NCI-H146 treated with DMSO at 0.1 percent for 48 hours (cell line): ENCODE measurements at regions not wholly inside any gene's neighbourhood (a gene's known extent, or its start where the extent isn't known, plus 50 kb on each side); places are given as distances from the start of the nearest gene placed in this dataset.
"Not testable (repeated sequence)": the region's sequence is repeated elsewhere in the genome, so short reads cannot be mapped to it uniquely, and the experiment has no call there.

Source experiments
- DNase-seq: peaks from one replicate; lab custom pipeline; 2025; ENCODE audit not compliant: unreplicated experiment; lab: John Stamatoyannopoulos, UW

- DNase-seq = no peak
Measured at GRCh38 chr9:1115370-1115769, 65.2 kb downstream of the DMRT2 start.

GRCh38 chr9:1117439-1117838 lies 67.3 kb downstream of the DMRT2 start:
- DNase-seq = no peak

GRCh38 chr9:1120500-1121165 lies 70.5 kb downstream of the DMRT2 start:
- DNase-seq = no peak

GRCh38 chr9:1125741-1126140 lies 75.6 kb downstream of the DMRT2 start:
- DNase-seq = no peak

- DNase-seq = no peak
Measured at GRCh38 chr9:1128046-1128445, 77.9 kb downstream of the DMRT2 start.

DNA sequence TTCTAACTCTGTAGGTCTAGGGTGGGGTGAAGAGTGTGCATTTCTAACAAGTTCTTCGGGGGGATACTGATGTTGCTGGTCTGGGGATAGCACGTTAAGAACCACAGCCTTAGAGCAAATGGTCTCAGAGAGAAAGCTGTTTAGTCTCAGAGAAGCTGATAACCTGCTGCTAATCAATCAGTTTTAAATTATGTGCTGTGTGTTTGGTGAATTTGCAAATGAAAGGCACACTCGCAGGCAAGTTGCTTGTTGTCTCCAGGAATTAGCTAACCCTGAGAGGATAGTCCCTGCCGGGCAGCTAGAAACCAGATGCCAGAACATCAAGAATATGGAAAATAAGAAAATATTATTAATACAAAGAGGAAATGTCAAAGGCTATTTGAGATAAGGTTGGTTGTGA lies 79.2 kb downstream of the DMRT2 start:
- DNase-seq = no peak

GRCh38 chr9:1140057-1140456 lies 89.9 kb downstream of the DMRT2 start:
- DNase-seq = no peak

DNA sequence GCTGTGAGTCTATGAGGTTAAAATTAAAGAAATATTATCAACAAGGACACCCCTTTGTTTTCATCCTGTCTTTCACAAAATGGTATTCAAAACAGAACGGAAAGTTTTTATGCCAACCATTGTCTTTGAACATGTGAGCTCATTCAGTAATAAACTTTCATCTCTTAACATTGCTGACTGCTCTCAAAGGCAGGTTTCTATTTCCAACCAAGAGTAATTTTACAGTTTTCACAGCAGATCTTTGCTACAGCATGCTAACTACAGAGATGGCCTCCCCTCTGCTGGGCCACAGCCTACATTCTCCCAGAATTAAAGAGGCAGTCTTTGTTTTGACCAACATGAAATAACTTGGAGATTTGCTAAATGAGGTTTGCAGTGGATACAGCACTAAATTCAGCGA lies 101.5 kb downstream of the DMRT2 start:
- DNase-seq = no peak

- no peak for DNase-seq
Measured at GRCh38 chr9:1152171-1152570, 102.0 kb downstream of the DMRT2 start.

DNA sequence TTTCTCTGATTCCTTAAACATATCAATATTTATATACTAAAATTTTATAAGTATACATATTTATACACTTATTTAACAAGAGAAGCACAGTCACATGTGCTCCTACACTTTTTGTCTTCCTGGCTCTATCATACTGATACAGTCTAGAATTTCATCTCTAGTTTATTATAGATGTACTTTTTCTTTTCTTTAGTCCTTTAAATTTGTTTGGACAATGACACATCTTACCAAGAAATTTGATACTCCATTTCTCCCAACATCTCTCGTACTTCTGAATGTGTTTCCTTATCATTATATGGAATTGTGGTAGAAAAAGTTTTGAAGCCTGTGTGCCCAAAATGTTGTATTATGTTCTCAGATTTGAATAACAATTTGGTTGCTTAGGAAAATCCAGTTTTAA lies 104.6 kb downstream of the DMRT2 start:
- no peak for DNase-seq

GRCh38 chr9:1155602-1156001 lies 105.4 kb downstream of the DMRT2 start:
- DNase-seq = no peak

GRCh38 chr9:1156794-1157550 lies 106.8 kb downstream of the DMRT2 start:
- DNase-seq = no peak

- no peak for DNase-seq
Measured at GRCh38 chr9:1157836-1158235, 107.7 kb downstream of the DMRT2 start.

- no peak for DNase-seq
Measured at GRCh38 chr9:1170918-1171317, 120.8 kb downstream of the DMRT2 start.

- no peak for DNase-seq
Measured at GRCh38 chr9:1171546-1171945, 121.4 kb downstream of the DMRT2 start.

GRCh38 chr9:1173211-1173610 lies 123.1 kb downstream of the DMRT2 start:
- no peak for DNase-seq

- DNase-seq = no peak
Measured at GRCh38 chr9:1173993-1174392, 123.8 kb downstream of the DMRT2 start.

- DNase-seq = no peak
Measured at GRCh38 chr9:1179366-1179765, 129.2 kb downstream of the DMRT2 start.

DNA sequence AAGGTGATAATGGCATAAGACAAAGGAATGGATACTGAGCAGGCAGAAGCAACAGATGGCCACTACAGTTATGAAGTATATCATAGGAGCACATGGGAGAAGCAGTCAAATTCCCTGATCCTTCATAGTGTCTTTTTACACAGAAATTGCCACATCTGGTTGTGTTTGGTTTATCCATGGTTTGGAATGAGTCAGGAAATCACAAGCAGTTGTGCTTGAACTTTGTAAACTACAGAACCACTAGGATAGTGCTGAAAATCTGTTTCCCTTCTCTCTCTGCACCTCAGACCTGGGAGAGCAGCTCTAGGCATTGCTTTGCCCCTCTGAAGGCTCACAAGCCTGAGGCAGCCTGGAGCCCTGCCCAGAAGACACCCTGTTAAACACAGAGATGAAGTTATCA lies 134.0 kb downstream of the DMRT2 start:
- DNase-seq = no peak

- not testable (repeated sequence) for DNase-seq
Measured at GRCh38 chr9:1187137-1187536, 137.0 kb downstream of the DMRT2 start.

- DNase-seq = not testable (repeated sequence)
Measured at GRCh38 chr9:1195636-1196035, 145.5 kb downstream of the DMRT2 start.

DNA sequence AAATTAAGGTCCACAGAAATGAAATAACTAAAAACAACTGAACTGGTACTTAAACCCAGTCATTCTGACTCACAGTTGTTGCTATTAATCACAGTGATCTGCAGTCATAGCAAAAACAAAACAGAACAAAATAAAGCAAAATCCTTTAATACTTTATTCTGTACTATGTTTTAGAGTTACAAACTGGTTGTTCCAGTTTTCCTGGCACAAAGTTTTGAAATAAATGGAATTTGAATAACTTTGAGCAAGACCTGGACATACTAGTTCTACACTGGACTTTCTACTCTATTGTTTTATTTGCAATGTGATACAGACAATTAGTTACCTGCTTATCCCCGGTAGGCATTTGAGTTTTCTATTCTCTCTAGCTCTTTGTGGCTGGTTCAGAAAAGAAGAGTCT lies 147.9 kb downstream of the DMRT2 start:
- DNase-seq = no peak

- no peak for DNase-seq
Measured at GRCh38 chr9:1200847-1201251, 150.7 kb downstream of the DMRT2 start.
